IPS DF 19.7 (cell line): ENCODE measurements at regions not wholly inside any gene's neighbourhood (a gene's known extent, or its start where the extent isn't known, plus 50 kb on each side); places are given as distances from the start of the nearest gene placed in this dataset.
"Not testable (repeated sequence)": the region's sequence is repeated elsewhere in the genome, so short reads cannot be mapped to it uniquely, and the experiment has no call there.

ENCODE experiments used
- DNase-seq: peaks from one replicate; pipeline ENCODE4 v3.0.0-alpha.2; 2013; ENCODE audit warnings: low read depth, low spot score

DNA sequence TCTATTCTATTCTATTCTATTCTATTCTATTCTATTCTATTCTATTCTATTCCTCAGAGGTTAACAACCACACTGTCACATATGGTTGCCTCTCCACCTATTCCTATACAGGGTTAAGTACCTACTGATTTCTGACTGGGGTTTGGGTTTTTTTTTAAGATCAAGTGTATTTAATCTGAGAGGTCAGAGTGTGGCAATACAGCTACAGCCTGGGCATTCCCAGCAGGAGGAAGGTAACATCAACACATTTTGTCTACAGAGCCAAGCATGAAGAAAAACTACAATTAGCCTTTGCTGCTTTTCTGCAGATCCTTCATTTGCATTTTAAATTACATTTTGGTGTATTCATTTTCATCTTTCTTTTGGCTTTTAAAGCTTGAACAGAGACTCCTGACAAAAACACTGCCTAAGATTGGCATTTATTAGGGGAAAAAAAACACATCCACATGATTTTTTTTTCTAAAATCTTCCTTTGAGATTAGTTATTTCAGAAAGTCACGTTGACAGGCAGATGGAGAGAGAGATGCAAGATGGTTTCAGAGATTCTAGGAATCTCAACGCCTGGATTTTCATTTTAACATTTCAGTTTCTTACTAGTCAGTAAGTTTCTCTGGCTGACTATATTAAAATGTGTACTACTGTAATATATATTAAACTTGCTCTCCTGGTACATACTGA, 255.9 kb upstream of the TET2 start:
- no peak for DNase-seq

DNA sequence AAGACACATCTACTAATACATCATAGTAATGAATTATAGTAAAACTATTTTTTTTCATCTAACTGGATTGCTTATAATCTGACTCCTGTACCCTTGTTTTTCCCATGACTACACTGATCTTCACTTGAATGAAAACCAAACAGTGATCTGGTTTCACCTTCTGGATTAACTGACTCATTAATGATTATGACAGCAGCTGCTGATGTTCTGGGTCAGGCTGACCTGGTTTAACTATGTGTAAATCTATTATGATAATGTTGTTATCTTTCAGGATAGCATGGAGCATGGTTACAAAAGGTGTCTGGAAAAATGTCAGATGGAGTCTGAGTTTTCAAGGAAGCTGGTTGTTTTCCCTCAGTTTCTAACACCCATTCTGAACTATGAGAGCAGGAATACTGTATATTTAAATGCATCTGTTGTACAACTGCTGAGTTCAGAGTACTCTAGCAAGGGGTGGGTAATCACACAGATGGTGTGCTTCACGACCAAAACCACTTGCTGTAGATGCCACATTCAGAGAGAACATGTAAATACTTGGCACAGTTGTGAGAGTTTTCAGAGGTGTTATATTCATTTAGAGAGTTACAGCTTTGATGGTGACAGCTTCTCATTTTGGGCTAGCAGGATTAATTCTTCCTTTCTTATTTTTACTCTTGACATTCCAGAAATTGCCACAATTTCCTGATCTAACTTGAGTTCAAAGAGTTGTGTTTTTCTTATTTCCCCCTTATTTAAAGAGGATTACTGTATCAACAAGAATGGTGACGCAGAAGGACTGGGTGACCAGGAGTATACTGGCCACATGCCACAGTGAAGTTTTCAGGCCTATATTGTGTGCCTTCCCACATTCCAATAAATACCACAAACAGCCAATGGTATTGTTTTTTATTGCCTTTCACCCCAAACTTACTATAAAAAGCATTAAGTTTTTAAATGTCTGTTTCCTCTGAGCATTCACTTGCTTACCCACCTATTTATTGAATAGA, 249.7 kb upstream of the TET2 start:
- DNase-seq, result no peak

DNA sequence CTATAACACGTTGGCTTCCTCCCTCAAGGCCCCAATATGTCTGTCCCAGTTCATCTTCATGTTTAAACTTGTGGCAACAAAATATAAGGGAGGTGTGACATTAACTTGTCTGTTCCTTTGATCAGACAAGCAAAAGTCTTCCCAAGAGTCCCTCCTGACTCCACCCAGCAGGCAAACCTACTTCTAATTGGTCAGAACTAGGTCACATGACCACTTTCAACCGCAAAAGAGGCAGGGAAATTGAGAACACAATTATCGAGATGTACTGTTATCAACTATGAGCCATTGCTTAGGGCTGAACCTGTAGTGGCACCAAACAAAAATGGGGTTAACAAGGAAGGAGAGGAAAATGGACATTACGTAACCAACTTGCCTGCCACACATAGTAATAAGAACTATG, 246.8 kb upstream of the TET2 start:
- DNase-seq, result no peak

DNA sequence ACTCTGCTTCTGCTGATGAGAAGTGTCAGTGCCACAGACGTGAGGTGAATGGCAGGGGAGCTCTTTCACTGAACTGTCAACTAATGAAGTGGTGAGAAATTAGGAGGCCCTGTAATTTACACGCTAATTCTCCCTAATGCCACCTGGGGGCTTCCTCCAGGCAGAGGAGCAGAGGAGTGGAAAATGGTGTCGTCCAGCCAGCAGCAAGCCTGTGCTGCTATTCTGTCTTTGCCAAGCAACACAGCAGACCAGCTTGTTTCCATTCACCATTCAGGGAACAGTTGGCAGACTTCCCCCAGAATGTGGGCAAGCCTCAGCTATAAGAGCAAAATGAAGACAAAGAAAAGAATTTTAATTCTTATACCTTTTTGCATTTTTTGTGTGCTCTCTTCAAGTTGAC, 245.2 kb upstream of the TET2 start:
- DNase-seq, result no peak

DNA sequence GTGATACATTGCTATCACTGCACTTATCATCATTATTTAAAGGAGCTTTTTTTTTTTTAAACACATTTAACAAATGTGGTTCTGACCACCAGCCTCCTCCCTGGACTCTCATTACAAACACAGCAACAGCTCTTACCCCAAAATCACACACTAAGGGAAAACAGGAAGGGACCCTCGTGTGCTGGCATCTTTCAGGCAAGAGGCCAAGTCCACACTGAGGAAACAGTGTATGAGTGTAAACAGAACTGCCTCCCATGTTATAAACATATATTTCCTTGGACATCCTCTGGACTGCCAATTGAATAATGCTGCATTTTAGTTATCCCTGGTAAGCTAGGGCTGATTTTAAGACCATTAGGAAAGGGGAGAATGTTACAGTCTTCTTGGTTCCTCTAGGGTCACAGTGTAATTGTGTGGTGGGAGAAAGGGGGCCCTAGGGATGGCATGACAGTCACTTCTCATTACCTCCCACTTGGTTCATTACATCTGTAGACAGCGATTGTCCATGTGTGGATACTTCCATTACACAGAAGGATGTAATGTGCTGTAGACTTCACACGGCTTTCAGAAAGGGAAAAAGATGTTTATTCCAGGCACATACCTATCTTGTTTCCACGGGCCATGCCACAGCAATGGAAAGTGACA, 244.6 kb upstream of the TET2 start:
- DNase-seq, result no peak

DNA sequence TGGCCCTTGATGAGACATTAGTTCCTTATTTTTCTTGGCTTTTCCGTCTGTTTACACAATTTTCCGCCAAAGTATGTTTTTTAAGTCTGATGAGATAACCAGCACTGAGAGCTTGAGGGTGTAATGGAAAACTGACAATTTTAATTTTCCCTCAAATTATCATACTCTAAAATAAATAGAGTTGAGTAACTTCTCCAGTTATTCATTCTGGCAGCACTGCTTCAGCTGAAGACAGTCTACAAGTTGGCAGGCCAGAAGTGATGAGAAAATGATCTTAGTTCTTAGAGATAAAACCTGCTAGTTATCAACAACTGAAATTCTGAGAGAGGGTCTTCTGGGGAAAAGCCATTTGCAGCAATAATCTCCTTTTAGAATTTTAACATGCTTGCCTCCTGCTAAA, 241.6 kb upstream of the TET2 start:
- DNase-seq, result no peak

DNA sequence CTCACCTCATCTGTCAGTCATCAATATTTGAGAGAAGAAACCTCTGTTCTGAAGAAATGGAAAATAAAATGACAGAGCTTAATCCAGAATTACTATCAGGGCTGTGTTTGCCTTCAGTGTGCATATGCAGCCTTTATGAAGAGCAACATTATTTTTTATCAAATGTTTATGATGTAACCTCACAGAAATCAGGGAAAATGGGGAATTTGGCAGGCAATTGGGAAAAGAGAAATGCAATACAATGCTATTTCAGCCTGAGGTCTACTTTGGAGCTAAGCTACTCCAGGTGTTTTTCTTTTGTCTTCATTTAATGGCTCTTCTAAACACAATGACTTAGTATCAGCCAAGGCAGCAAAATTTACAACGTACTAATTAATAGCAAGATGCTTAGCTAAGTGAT, 241.1 kb upstream of the TET2 start:
- DNase-seq, result no peak

DNA sequence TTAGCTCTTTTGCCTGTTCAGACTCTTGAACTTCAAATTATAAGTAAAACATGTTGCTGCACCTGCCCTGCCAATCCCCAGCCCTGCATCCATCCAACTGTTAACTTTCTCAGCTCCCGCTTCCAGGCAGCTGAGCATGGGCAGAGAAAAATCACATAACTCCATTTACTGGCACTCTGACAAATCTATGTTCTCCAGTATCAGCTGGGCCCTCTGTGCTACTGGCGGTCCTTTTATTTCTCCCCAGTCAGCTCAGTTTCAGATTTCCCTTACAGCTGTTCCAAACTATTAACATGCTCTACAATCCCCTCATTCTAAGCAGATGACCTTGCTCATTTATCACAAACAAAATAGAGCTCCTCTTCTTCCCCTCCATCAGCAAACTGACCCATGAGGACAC, 240.4 kb upstream of the TET2 start:
- DNase-seq, result no peak

DNA sequence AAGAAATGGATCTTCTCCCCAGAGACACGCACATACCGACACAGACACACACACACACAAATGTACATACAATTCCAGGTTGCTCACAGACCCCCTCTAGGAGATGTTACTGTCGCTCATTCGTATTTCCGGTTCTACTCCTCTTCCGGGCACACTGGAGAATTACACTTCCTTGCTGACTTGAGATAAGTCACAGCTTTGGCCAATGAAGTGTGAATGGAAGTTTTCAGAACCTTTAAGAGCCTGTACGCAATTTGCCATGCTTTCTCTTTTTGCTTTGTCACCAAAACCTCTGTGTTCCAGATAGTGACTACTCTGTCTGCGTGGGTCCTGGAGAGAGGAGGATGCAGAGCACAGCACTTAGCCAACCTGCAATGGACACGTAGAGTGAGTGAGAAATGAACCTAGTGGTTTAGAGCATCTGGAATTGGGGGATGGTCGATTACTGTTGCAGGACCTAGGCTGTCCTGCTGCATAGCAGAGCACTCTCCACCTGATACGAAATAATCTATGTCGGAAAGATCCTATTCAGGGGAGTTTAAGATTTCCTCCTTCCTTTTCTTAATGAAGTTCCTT, 239.5 kb upstream of the TET2 start:
- DNase-seq, result no peak

DNA sequence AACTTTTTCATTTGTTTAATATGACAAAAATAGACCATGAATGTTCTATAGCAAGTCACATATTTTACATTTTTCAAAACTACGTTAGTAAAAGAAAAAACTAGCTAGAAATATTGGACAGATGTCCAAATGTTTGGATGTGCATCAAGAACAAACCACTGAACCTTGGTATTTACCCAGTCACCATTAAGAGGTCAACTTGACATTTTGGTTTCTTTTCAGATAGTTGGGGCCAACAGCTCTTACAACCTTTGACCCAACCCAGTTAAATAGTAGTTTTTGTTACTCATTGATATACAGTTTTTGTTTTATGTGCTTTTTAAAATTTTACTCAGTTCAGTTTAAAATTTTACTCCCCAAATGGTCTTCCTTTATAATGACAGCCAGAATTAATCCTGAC, 238.7 kb upstream of the TET2 start:
- no peak for DNase-seq

DNA sequence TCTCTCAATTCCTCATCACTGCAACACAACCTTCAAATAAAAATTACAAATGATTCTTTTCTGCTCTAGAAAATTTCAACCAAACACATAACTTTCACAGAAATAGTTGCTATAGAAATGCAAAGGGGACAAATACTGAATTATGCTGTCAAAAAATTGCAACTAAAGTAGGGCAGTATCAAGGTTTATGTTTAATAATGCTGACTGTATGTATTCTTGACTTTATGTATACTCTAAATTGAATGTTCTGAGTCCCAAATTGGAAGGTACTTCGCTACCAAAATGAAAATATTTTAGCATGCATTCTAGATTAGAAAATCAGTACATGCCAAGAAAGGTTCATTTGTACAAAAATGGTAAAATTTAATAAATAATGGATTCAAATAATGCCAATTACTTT, 237.3 kb upstream of the TET2 start:
- no peak for DNase-seq

DNA sequence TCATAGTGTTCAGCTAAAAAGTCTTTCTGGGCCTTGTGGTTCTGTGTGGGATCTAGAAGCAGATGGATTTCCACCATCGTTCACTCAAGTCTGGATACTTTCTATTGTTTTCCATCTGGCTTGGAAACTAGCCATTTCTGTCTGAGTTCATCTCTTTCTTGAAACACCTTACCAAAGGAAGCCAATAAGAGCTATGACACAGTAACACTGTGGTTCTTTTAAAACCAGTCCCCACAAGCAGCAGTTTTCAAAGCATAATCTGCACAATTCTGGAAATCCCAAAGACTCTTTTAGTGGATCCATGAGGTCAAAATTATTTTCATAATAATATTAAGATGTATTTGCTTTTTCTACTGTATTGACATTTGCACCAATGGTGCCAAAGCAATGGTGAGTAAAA, 234.2 kb upstream of the TET2 start:
- DNase-seq, result no peak

DNA sequence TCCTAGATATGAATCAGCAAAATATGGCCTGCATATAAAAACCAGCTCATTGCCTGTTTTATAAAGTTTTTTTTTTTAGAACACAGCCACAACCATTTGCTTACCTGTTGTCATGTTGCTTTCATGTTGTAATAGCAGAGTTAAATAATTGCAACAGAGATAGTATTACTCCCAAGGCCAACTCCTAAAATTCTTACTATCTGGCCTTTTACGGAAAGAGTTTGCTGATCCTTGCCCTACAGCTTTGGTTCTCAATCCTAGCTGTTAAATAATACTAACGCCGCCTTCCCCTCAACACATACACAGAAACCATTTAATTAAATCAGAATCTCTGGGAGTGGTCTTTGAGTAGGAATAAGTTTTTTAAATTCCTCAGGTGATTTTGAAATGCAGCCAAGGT, 231.3 kb upstream of the TET2 start:
- no peak for DNase-seq

DNA sequence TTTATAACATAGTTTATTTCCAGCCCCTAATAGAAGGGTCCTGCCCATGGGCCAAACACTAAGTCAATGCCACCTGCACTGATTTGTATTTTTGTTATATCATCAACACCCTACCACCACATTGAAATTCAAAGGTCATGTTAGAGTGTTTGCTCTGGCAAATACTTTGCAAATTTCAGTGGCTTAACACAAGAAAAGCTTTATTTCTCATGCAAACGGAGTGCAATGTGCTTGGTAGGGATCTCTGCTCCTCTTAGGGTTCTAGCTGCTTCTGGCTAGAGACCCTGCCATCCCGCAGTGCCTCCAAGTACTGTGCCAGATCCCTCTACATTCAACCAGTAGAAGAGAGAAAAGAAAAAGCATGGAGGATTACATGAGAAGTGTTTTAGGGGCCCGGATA, 230.8 kb upstream of the TET2 start:
- peak; percentile 68 for DNase-seq

DNA sequence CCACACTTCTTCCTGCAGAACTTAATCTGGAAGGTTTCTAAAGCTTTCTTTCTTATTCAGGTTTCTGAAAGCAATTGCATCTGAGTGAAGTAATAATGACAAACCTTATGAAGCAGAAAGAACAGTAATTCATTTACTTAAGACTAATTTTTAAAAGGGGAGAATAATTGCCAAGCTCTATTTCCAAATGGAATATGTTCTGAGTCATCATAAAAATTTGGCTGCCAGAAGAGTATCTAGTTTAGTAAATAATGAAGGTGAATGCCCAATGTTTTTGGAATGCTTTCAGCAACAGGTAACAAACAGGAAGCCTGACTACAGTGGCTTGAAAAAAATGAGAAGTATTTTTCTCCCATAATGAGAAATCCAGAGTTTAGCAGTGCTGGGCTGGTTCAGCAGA, 227.3 kb upstream of the TET2 start:
- no peak for DNase-seq

DNA sequence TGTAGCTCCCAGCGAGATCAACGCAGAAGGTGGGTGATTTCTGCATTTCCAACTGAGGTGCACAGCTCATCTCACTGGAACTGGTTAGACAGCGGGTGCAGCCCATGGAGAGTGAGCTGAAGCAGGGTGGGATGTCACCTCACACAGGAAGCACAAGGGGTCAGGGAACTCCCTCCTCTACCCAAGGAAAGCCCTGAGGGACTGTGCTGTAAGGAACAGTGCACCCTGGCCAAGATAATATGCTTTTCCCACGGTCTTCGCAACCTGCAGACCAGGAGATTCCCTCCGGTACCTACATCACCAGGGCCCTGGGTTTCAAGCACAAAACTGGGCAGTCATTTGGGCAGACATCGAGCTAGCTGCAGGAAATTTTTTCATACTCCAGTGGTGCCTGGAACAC, 216.4 kb upstream of the TET2 start:
- no peak for DNase-seq

DNA sequence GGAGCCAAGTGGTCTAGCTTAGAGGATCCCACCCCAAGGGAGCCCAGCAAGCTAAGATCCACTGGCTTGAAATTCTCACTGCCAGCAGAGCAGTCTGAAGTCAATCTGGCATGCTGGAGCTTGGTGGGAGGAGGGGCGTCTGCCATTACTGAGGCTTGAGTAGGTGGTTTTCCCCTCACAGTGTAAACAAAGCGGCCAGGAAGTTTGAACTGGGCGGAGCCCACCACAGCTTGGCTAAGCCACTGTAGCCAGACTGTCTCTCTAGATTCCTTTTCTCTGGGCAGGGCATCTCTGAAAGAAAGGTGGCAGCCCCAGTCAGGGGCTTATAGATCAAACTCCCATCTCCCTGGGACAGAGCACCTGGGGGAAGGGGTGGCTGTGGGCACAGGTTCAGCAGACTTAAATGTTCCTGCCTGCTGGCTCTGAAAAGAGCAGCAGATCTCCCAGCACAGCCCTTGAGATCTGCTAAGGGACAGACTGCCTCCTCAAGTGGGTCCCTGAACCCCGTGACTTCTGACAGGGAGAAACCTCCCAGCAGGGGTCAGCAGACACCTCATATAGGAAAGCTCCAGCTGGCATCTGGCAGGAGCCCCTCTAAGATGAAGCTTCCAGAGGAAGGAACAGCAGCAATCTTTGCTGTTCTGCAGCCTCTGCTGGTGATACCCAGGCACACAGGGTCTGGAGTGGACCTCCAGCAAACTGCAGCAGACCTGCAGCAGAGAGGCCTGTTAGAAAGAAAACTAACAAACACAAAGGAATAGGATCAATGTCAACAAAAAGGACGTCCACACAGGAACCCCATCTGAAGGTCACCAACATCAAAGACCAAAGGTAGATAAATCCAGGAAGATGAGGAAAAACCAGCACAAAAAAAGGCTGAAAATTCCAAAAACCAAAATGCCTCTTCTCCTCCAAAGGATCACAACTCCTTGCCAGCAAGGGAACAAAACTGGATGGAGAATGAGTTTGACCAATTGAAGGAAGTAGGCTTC, 215.6 kb upstream of the TET2 start:
- DNase-seq, result not testable (repeated sequence)

DNA sequence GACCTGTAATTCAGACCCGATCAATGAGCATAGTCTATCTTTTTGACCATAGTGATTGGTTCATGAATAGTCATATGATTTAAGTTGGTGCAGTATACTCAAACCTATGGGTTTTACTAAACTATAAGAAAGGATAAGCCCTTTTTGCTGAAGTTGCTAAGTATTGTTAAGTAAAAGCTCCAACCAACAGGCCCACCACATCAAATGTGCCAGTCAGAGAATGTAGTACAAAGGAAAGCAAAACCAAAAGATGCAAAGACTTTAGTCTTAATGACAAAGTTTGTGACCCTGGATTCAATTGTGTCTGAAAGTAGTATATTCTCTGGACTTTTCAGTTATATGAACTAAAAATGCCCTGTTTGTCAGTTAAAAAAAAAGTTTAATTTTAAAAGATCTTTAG, 208.1 kb upstream of the TET2 start:
- DNase-seq, result no peak

DNA sequence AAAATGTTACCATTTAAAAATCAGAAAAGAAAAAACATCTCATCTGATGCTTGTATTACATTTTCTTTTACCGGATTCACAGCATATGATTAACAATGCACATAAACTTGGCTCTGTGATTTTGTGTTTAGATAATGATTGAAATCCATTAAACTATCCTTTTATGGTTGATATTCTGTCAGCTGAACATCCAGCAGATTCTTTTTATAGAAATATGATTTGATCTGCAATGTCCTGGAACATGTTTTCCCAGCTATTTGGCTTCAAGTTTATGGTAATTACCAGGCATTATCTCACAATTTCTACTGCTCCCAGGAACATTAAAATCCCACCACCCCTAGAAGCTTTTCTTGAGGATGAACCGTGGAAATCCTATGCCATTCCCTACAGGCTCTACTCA, 205.7 kb upstream of the TET2 start:
- DNase-seq, result no peak

DNA sequence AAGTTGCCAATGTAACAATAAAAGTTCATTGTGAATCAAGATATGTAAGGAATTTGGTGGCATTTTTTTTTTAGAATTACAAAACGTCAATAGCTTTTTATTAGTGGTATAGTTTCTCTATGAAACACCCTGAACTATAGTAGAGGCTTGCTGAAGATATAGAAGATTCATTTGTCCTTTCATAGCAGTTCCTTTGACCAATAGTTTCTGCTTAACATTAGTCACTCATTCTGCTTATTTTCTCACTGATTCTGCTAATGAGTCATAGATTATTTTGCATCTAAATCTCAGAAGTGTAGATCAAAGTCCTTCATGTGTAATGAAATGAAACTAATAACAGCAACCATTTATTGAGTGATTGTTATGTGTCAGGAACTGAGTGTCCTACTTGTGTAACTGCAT, 205.0 kb upstream of the TET2 start:
- no peak for DNase-seq
